ENCODE measurements at regions not wholly inside any gene's neighbourhood (a gene's known extent, or its start where the extent isn't known, plus 50 kb on each side); places are given as distances from the start of the nearest gene placed in this dataset.

GRCh38 chr2:129720360-129720759 is 259.1 kb upstream of the RAB6C start:
- WGBS, 2 donors = 95% methylated on average over 6 of the region's 6 CpGs
- no peak for TF ChIP-seq CTCF (IDR thresholded peaks at IDR 0.05)
- no peak for TF ChIP-seq POLR2A (IDR thresholded peaks at IDR 0.05)
- Histone ChIP-seq H3K27ac (no peak overlapping the region), H3K9me3 (no peaks in the 10 kb centered on the region), H3K4me1 (no peaks in the 10 kb centered on the region), H3K27me3 (no peaks in the 10 kb centered on the region), H3K36me3 (ENCODE audit: low read depth, missing control alignments) (no peaks in the 10 kb centered on the region), H3K4me3 (no peak overlapping the region)
- DNase-seq = no peak
- intact Hi-C loops (cut with DNase I; ENCODE audit: low total_unique reads) = no loop called here

GRCh38 chr2:129720761-129721160 is 258.7 kb upstream of the RAB6C start:
- no peak overlapping the region for H3K27ac ChIP-seq
- H3K4me1 ChIP-seq = no peaks in the 10 kb centered on the region
- no peak overlapping the region for H3K4me3 ChIP-seq
- 82 to 89% methylated on average over 4 to 6 of the region's 6 CpGs for WGBS, 2 donors
- H3K27me3 ChIP-seq = no peaks in the 10 kb centered on the region
- H3K9me3 ChIP-seq = no peaks in the 10 kb centered on the region
- intact Hi-C loops (cut with DNase I; ENCODE audit: low total_unique reads) = no loop called here
- no peaks in the 10 kb centered on the region for H3K36me3 ChIP-seq (ENCODE audit: low read depth, missing control alignments)
- no peak for DNase-seq
- no peak for TF ChIP-seq POLR2A (IDR thresholded peaks at IDR 0.05)
- TF ChIP-seq CTCF (IDR thresholded peaks at IDR 0.05) = no peak

- no peak overlapping the region for H3K27ac ChIP-seq
- H3K36me3 ChIP-seq (ENCODE audit: low read depth, missing control alignments) = no peaks in the 10 kb centered on the region
- H3K4me1 ChIP-seq = no peaks in the 10 kb centered on the region
- no peak for DNase-seq
- H3K9me3 ChIP-seq = no peaks in the 10 kb centered on the region
- H3K4me3 ChIP-seq = no peak overlapping the region
- no peaks in the 10 kb centered on the region for H3K27me3 ChIP-seq
- intact Hi-C loops (cut with DNase I; ENCODE audit: low total_unique reads) = no loop called here
- TF ChIP-seq POLR2A (IDR thresholded peaks at IDR 0.05) = no peak
- no peak for TF ChIP-seq CTCF (IDR thresholded peaks at IDR 0.05)
- 81 to 91% methylated on average over 3 of the region's 3 CpGs for WGBS, 2 donors
These were observed 258.2 kb upstream of the RAB6C start for GRCh38 chr2:129721236-129721635.

DNA sequence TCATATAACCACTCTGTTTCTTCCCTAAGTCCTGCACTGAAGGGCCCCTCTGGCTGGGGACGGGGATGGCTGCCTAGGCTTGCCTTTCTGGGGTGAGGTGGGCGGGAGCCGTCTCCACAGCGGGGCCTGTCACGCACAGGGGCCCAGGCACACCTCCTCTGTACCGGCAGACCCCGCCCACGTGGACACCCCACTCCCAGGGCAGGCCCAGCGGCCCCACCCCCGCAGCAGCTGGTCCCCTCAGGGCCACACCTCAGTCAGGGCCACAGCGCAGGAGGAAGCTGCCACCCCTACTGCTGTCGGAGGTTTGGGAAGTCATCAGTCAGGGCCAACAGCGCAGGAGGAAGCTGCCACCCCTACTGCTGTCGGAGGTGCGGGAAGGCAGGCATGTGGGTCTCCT is 257.6 kb upstream of the RAB6C start:
- TF ChIP-seq CTCF (IDR thresholded peaks at IDR 0.05) (no peak), POLR2A (IDR thresholded peaks at IDR 0.05) (no peak)
- Histone ChIP-seq H3K36me3 (ENCODE audit: low read depth, missing control alignments) (no peaks in the 10 kb centered on the region), H3K9me3 (no peaks in the 10 kb centered on the region), H3K27ac (no peak overlapping the region), H3K4me3 (no peak overlapping the region), H3K4me1 (no peaks in the 10 kb centered on the region), H3K27me3 (no peaks in the 10 kb centered on the region)
- 56 to 61% methylated on average over 10 to 15 of the region's 15 CpGs for WGBS, 2 donors
- no peak for DNase-seq
- intact Hi-C loops (cut with DNase I; ENCODE audit: low total_unique reads) = no loop called here

- intact Hi-C loops (cut with DNase I; ENCODE audit: low total_unique reads) = no loop called here
- WGBS, 2 donors = 47 to 51% methylated on average over 20 of the region's 20 CpGs
- Histone ChIP-seq H3K4me3 (no peak overlapping the region), H3K27me3 (no peaks in the 10 kb centered on the region), H3K36me3 (ENCODE audit: low read depth, missing control alignments) (no peaks in the 10 kb centered on the region), H3K4me1 (no peaks in the 10 kb centered on the region), H3K9me3 (no peaks in the 10 kb centered on the region), H3K27ac (no peak overlapping the region)
- TF ChIP-seq POLR2A (IDR thresholded peaks at IDR 0.05) (no peak), CTCF (IDR thresholded peaks at IDR 0.05) (no peak)
- no peak for DNase-seq
These were observed 257.0 kb upstream of the RAB6C start for GRCh38 chr2:129722306-129723019.

All from testis (tissue), 2 donors.